ENCODE measurements at regions not wholly inside any gene's neighbourhood (a gene's known extent, or its start where the extent isn't known, plus 50 kb on each side); places are given as distances from the start of the nearest gene placed in this dataset.

DNA sequence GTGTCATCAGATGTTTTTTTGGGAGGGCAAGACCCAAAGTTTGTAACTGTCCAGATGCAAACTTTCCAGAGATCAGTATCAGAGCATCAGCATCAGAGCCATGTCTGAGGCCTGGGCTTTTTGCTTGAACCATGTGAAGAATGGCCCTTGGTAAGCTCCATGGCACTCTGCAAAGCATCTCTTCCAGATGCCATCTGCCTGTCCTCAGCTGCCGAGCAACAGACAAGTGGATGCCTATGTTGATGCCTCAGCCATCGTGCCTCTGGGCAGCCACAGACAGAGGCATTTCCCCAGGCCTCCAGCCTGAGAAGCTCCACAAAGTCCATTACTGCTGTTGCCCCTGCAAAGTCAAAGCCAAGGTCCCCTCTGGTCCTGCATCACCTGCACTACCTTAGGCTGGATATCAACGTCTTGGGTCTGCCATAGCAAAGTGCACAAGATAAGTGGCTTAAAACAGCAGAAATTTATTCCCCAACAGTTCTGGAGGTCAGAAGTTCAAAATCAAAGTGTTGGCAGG, 670.2 kb upstream of the MKI67 start:
- DNase-seq (ENCODE audit: low read depth, low spot score): no peak
- no peak overlapping the region for H3K27ac ChIP-seq

DNA sequence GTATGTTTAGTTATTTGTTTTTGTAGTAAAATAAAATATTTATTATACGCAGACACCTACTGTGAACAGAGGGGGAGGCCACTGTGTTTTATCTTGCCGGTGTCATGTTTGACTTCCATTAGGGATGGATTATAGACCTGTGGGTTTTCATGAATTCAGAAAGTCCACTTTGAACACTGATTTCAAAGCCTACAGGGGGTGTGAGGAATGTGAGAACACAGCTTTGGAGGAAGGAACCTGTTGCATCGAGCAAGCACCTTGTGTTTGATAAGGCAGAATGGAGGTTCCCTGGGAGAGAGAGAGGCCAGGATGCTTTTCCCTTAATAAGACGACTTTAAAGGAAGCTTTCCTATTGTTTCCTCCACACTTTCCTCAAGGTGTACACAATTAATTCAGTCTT, 665.0 kb upstream of the MGMT start:
- H3K27ac ChIP-seq: no peak overlapping the region
- DNase-seq (ENCODE audit: low read depth, low spot score): no peak

DNA sequence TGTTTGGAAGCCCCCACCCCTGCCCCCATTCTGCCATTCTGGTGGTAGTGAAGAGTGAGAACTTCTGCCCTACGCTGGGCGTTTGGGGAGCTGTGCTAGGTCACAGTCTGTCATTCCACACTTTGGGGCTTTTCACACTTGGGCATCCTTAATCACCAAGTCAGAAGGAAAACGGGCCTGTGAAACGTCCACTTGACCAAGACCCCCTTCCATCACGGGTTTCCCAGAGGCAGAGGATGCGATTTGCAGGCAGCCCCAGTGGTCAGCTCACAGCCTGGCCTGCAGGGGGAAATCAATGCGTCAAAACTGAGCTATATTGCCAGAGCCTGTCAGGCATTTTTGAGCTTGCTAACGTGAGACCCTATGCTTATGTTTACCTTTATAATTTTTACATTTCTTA, 663.3 kb upstream of the MGMT start:
- no peak overlapping the region for H3K27ac ChIP-seq
- DNase-seq (ENCODE audit: low read depth, low spot score): no peak

DNA sequence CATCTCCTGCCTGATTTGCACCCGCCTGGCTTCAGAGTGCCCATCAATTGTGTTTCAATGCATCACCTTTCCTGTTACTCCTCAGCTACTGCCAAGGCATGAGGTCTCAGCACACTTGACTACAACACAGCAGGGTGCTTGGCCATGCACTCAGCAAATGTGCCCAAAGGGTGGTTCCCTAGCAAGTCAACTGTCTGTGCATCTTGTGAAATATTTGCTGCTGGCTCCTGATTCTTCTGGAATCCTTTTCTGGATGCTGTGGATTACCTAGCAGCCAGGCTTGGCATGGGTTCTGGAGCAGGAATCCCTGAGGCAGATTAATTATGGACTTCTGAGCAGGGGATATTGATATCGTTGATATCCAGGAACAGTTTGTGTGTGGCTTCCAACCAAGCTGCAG, 662.6 kb upstream of the MGMT start:
- H3K27ac ChIP-seq: no peak overlapping the region
- no peak for DNase-seq (ENCODE audit: low read depth, low spot score)

DNA sequence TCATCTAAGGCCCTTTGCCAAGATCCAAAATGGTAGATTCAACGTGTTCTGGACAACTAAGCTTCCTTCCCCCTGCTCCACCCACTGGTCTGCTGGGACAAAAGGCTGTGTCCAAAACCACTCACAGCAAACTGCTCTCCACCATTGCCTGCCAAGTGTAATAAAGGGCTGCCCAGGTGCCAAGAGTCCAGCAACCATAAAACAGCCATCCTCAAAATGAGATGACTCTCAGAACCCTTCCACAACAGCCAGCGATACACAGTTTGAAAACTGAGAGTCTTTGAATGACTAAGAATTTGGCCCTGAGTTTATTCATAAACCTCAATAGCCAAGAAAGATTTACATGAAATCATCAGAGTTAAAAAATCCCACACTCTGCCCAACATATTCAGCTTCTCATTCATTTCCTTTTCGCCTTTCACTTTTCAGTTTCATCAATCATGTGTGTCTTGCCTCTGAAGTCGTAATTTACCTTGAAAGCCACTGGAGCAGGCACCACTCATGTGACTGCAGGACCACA, 658.1 kb upstream of the MGMT start:
- no peak overlapping the region for H3K27ac ChIP-seq
- no peak for DNase-seq (ENCODE audit: low read depth, low spot score)

DNA sequence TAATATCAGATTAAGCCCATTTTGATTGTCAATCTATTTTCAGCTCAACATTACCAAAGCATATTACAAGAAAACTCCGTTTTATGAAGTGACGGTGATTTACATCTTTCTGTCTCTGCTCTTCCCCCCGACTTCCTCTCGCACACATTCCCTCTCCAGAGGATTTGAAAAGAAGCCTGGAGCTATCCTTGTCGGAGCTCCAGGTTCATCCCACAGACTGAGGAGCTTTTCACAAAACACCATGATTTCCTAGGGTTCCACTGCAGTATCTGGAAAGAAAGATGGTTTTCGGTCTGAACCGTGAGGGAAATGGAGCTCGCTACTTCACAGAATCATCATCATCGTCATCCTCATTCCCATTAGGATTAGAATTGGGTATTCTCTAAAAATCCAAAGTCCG, 655.5 kb upstream of the MGMT start:
- H3K27ac ChIP-seq: no peak overlapping the region
- DNase-seq (ENCODE audit: low read depth, low spot score): no peak

DNA sequence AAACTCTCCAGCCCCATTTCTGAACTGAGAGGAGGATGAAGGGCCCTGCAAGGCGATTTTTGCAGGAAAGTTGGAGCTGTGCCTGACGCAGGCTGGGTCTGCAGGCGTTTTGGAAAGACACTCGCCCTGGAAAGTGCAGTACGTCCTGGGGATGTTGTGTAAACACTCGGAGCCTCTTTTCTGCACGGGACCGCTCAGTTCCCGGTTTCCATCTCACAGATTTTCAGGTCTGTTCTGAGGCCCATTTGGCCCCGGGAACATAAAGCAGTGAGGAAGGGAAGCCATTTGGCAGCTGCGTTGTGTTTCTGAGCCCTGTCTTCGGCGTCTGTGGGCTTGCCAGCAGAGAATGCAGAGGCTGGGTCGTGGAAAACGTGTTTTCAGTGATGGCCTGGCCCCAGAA, 655.0 kb upstream of the MGMT start:
- H3K27ac ChIP-seq: no peak overlapping the region
- DNase-seq (ENCODE audit: low read depth, low spot score): no peak

DNA sequence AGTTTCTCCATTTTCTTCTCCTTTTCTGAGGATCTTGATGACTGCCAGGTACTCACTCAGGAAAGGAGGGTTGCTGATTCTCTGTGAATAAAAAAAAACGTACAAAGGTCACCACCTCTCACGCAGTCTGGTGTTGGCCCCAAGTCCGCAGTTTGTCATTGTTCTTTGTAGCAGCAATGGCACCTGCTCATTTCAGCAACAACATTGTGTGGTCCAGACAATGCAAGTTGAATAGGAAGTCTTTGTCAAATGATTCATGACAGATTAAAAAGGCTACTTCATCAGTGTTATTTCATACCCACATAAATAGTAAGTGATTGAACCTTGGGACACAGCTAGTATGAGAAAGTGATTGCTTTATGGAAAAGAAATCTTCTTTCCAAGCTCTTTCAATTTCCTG, 653.5 kb upstream of the MGMT start:
- no peak for DNase-seq (ENCODE audit: low read depth, low spot score)

DNA sequence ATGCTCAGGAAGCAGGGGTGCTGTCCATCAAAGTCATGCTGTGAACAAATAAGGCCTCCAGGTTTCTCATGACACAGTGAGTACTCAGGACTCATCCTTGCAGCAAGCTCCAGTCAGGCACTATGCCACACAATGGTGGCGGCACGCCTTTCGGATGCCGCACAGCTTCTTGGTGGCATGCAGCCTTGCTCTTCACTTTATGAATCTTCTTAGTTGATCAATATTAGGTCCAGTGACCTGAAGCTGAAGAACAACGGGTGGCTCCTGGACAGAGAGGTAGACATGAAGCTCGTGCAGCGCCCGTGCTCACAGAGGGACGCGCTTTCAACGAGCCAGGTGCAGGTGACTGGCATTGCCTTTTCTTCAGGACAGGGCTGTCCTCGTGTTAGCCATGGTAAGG, 653.0 kb upstream of the MGMT start:
- no peak overlapping the region for H3K27ac ChIP-seq
- no peak for DNase-seq (ENCODE audit: low read depth, low spot score)

More for the DNA sequence above, 653.5 kb upstream of the MGMT start:
- no peak overlapping the region for H3K27ac ChIP-seq

DNA sequence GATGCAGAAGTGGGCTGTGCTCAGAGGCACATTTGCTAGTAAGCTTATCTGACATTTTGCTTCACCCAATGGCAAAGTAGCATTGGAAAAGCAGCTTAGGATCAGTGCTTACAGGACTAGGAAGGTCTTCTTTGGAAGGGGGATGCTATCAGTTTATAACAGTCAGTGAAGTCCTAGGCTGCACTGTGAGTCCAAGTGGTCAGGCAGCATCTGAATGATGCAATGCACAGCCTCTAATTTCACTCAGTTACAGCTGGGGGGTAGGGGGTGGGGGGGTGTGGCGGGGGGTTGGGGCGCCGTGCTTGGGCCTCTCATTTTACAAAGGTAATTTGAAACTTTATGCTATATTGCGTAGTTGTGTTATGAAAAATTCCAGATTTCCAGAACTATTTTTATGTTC, 652.3 kb upstream of the MGMT start:
- H3K27ac ChIP-seq: no peak overlapping the region
- no peak for DNase-seq (ENCODE audit: low read depth, low spot score)

DNA sequence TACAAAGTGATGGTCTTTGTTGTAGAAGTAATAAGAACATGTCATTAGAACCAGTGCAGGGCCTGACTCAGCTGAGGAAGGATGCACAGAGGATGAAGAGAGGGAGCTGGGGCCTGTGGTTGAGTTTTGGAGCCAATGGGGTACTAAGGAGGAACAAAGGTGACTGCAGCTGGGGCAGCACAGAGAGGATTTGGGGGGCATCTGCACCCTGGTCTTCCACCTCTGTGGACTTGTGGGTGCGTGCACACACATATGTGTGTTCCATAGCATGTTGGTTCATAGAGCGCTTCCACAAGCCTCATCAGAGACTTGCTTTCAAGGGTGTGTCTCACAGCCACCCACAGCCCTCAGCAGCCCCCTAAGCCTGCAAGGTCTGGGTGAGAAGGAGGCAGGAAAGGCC, 650.3 kb upstream of the MGMT start:
- no peak overlapping the region for H3K27ac ChIP-seq
- no peak for DNase-seq (ENCODE audit: low read depth, low spot score)

DNA sequence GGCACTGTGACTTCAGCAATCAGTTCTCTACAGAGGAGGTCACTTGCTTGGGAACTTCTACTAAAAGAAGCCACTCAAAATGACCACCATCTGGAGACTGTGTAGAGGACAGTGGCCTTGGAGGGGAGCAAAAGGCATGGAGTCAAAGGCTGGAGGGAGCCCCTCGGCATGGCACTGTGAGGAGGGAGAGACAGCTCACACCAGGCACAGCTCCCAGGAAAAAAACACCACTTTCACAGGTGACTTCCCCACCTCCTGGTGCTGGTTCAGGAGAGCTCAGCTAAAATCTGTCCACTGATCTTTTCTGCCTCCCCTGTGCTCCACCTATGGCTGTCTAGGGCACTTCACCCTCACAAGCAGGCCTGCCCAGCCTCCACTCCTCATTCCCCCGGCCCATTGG, 649.4 kb upstream of the MGMT start:
- no peak overlapping the region for H3K27ac ChIP-seq
- DNase-seq (ENCODE audit: low read depth, low spot score): no peak

DNA sequence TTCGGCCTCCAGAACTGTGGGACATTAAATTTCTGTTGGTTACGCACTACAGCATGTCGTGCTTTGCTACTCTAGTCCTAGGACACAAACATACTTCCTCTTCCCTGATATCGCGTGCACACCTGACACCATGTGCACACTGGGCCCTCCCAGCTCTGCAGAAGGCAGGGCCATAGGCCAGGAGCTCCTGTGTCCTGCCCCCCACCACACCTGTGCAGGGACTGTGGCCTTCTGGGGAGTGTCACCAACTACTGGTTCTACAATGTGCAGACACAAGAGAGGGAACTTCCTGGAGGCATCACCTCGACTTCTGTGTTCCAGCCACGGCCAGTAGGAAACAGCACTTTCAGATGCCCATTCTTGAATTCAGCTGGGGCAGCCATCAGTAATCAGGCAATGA, 646.4 kb upstream of the MGMT start:
- no peak for DNase-seq (ENCODE audit: low read depth, low spot score)
- no peak overlapping the region for H3K27ac ChIP-seq

DNA sequence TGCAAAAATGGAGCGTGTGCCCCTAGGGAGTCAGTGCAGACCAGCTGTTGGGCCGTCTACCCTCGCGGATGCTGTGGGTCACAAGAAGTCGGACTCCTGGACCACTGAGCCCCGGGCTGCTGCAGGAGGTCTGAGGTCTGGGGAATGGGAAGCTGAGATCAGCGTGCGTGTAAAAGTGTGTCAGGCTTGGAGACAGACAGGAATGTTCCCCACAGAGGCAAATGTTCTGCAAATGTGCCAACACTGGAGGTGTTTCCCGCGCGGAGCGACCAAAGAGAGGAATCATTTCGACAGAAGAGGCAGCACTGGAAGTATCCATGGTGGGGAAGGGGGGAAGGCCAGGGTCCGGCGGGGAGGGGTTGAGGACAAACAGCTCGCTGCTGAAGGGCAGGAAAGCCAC, 643.8 kb upstream of the MGMT start:
- no peak for DNase-seq (ENCODE audit: low read depth, low spot score)
- no peak overlapping the region for H3K27ac ChIP-seq

DNA sequence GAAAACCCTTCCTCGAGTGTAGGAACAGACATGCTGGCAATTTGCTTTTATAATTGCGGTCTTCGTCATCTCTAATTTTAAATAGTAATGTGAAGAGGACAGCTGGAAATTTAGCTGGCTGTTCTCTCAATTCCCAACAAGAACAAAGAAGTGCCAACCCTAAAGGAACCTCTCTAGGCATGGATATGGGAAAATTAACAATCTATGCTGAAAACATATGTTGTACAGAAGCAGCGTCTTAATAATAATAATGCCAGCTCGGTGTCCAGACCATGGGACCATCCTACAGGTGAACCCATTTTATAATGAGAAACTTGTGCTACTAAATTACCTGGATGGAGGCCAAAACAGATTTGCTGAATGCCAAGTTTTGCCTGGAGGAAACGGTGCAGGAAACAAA, 641.4 kb upstream of the MGMT start:
- H3K27ac ChIP-seq: no peak overlapping the region
- no peak for DNase-seq (ENCODE audit: low read depth, low spot score)

DNA sequence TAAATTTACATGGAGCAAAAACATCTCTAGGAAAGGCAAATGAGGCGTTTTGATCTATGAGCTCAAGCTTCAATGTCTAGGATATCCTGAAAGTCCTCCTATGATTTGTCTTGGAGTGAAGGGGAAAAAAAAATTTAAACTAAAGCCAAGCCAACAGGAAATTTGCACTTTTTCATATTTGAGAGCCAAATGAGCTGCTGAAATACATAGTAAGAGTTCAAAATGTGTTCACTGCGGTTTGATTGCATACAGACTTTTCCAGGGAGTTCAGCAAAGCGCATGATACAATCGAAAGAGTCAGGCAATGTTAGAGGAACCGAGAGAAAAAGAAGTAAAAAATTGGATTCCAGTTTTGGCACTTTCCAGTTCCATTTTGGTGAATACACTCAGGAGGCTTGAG, 633.4 kb upstream of the MGMT start:
- no peak overlapping the region for H3K27ac ChIP-seq

DNA sequence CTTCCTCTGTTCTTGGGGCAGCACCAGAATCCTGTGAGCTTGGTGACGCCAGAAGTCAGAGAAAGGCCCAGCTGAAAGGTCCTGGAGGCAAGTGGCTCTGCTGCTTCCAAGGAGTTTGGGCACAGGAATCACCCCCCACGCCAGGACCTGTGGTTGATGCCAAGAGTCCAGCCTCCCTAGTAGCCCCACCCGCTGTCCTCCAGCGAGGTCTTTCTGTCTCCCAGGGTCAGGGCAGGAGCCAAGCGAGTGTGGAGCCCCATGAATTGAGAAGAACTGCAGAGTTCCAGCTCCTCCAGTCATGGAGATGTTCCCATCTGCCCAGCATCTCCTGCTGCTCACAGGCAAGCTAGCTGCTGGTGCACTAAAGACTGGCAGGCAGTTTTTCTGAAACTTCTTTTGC, 631.7 kb upstream of the MGMT start:
- no peak for DNase-seq (ENCODE audit: low read depth, low spot score)
- H3K27ac ChIP-seq: no peak overlapping the region

More for the DNA sequence above, 633.4 kb upstream of the MGMT start:
- no peak for DNase-seq (ENCODE audit: low read depth, low spot score)

DNA sequence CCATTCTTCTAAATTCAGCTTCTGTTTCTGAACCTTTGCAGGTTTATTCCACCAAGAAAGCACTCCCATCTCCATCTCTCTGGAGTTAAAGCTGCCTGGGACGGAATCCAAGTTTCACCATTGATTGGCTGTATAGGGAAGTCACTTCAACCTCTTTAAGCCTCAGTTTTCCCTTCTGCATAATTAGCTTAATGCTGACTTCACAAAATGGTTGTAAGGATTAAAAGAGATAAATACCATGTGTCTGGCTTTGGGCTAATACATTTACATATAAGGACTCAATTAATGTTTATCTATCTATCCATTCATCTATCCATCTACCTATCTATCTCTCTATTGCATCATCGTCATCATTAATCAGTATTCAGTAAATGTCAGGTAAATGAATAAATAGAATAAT, 629.6 kb upstream of the MGMT start:
- no peak for DNase-seq (ENCODE audit: low read depth, low spot score)
- no peak overlapping the region for H3K27ac ChIP-seq

DNA sequence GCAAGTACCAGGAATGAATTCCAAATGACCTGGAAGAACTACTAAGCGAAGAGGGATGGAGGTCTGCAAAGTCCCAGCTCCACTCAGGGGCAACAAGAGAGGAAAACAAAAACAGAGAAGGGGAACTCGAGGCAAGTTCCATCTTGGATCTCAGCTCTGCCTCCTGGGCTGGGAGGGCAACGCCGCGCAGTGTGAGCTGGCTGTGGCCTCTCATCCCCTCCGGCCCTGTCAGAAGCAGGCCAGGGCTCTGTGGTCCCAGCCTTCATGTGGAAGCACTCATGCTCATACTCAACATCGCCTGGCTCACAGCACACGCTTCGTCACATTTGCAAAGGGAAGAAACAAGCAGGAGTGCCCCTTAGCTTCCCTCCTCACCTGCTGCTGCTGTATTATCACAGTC, 627.9 kb upstream of the MGMT start:
- DNase-seq (ENCODE audit: low read depth, low spot score): no peak
- no peak overlapping the region for H3K27ac ChIP-seq

DNA sequence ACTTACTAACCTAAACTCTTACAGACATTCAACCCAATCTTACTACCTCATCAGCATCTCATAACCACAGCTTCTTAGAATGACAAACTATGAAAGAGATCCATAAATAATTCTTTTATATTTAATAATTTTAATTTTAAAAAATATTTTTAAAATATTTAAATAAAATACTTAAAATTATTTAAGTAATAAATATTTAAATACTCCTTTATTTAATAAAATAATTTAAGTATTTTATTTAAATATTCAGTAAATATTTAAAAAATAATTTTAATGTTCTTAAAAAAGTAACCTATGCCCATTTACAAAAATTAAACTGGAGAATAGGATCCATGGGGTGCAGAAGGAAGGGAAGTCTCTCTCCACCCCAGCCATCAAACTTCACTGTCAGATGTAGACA, 627.3 kb upstream of the MGMT start:
- DNase-seq (ENCODE audit: low read depth, low spot score): no peak
- no peak overlapping the region for H3K27ac ChIP-seq

DNA sequence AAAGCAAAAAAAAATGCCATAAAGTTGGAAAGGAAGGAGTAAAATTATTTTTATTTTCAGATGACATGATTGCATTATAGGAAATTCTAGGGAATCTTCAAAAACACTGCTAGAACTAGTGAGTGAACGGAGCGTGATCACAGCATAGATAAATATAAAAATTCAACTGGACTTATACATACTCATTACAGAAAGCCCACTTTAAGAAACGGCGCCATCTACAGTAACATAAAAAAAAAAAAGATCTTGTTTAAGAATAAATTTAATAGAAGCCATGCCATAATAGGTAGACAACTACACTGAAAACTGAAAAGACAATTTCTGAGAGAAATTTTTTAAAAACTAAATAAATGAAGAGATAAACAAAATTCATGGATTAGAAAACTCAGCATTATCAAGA, 623.1 kb upstream of the MGMT start:
- no peak overlapping the region for H3K27ac ChIP-seq

DNA sequence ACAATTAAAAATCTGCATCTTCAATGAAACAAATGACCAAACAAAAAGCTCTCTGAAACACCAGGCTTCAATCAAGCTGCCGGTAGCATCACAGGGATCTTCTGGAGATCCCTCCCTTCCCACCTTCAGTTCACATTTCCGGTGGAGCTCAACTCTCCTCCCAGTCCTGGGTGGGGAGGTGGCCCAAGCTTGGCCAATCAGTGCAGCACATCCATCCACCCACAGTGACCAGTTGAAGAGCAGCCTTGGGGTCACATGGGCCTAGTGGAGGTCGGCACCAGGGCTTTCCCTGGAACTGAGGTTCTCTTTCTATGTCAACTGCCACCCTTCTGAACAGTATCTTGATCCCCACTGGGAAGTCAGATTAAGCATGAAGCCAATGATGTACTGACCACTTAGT, 620.1 kb upstream of the MGMT start:
- no peak overlapping the region for H3K27ac ChIP-seq
- DNase-seq (ENCODE audit: low read depth, low spot score): no peak

More for the DNA sequence above, 623.1 kb upstream of the MGMT start:
- DNase-seq (ENCODE audit: low read depth, low spot score): no peak

DNA sequence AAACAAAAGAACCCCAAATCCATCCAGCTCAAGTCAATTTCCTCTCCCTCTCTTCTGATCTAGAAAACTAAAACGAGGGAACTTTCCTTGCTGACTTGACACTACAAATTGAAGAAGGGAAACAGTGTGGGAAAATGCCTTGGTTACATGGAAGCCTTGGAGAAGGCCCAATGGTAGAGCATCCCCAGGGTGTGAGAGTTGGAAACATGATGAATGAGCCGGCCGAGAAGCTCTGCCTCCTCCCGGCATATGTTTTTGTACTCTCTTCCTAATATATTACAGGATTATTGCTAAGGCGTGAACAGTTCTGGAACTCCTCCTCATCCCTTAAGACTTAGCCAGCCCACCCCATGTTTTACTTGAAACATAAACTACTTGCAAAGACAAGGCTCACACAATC, 618.2 kb upstream of the MGMT start:
- no peak for DNase-seq (ENCODE audit: low read depth, low spot score)
- no peak overlapping the region for H3K27ac ChIP-seq
